HCT116 (cell line): ENCODE measurements at regions not wholly inside any gene's neighbourhood (a gene's known extent, or its start where the extent isn't known, plus 50 kb on each side); places are given as distances from the start of the nearest gene placed in this dataset.

Source experiments
- ATAC-seq: fragments of 200-7000 bp; cut with Tn5 transposase; 2 replicates; pipeline ENCODE4 v1.9.1; 2020; ENCODE audit warnings: mild to moderate bottlenecking, moderate library complexity
- BruUV-seq: library from RNA; stranded (reverse); fragments of 400-500 nt; replicated peaks from 2 replicates; lab custom pipeline; 2021; lab: Mats Ljungman, UMichigan
- CTCF ChIA-PET: fragments of 300-600 bp; sonication (Branson Sonifier 250); formaldehyde crosslinking; loops from one replicate; lab custom pipeline; 2021; ENCODE audit warnings: antibody characterized with exemption; lab: Charles Lee
- POLR2A ChIA-PET: fragments of 300-600, 350-600 bp; sonication (Branson Sonifier 250); formaldehyde crosslinking; loops from one replicate; lab custom pipeline; 2021; ENCODE audit warnings: antibody characterized with exemption; lab: Charles Lee
- RAD21 ChIA-PET, 2 experiments: fragments of 300-600 bp; sonication (Branson Sonifier 250); formaldehyde crosslinking; loops; one replicate each; lab custom pipeline; 2023; ENCODE audit warnings: low total read pairs in 2 of 2; ENCODE audit not compliant: uncharacterized antibody in 2 of 2, unreplicated experiment in 2 of 2, low non-redundant PET in 1 of 2; lab: Charles Lee
- DNase-seq: peaks from one replicate; pipeline ENCODE4 v3.0.0-alpha.2; 2010; ENCODE audit warnings: low read depth, low spot score
- H2AFZ ChIP-seq: fragments of 200-600 bp; shearing (Covaris generic), sonication (generic); 2 replicates; pipeline ENCODE4 v1.6.1; 2017; ENCODE audit warnings: low read depth, mixed run types, mixed read lengths, antibody characterized with exemption, low read length; ENCODE audit not compliant: poor library complexity, severe bottlenecking
- H3K27ac ChIP-seq: 2 replicates; pipeline ENCODE4 v1.5.1; 2012; ENCODE audit warnings: low read depth, low read length
- H3K27me3 ChIP-seq: fragments of 200-600 bp; sonication (generic); 2 replicates; pipeline ENCODE4 v1.6.1; 2016; ENCODE audit warnings: mixed run types, low read length, mixed read lengths; ENCODE audit not compliant: insufficient read depth
- H3K36me3 ChIP-seq, 2 experiments: fragments of 200-500 bp in 1 of 2; fragments of 200-600 bp in 1 of 2; sonication (Bioruptor generic) in 1 of 2; sonication (generic) in 1 of 2; 2 replicates each; pipeline versions ENCODE4 v1.5.1 to v1.6.1; 2014 to 2016; ENCODE audit warnings: low read length in 2 of 2, inconsistent platforms in 1 of 2, mixed read lengths in 1 of 2, mixed run types in 1 of 2; ENCODE audit not compliant: insufficient read depth in 2 of 2, control insufficient read depth in 1 of 2
- H3K4me1 ChIP-seq, 2 experiments: fragments of 200-600 bp in 1 of 2; sonication (generic) in 1 of 2; 2 replicates each; pipeline versions ENCODE4 v1.5.1 to v1.6.1; 2012 to 2017; ENCODE audit warnings: low read length in 2 of 2, inconsistent platforms in 1 of 2, mild to moderate bottlenecking in 1 of 2, mixed read lengths in 1 of 2, mixed run types in 1 of 2, moderate library complexity in 1 of 2; ENCODE audit not compliant: insufficient read depth in 2 of 2, control insufficient read depth in 1 of 2
- H3K4me2 ChIP-seq: fragments of 200-600 bp; sonication (generic); 2 replicates; pipeline ENCODE4 v1.6.1; 2017; ENCODE audit warnings: mixed run types, low read length, mixed read lengths
- H3K4me3 ChIP-seq, 2 experiments: fragments of 200-600 bp in 1 of 2; sonication (generic) in 1 of 2; replicated peaks in 1 of 2; 2 replicates each; pipeline ENCODE4 v1.5.1; 2011 to 2016; ENCODE audit warnings: low read length in 2 of 2, control low read depth in 1 of 2, low read depth in 1 of 2, mild to moderate bottlenecking in 1 of 2, mixed read lengths in 1 of 2, mixed run types in 1 of 2
- H3K79me2 ChIP-seq: fragments of 200-600 bp; sonication (generic); 2 replicates; pipeline ENCODE4 v1.6.1; 2017; ENCODE audit warnings: mild to moderate bottlenecking, mixed run types, low read length, moderate library complexity, mixed read lengths; ENCODE audit not compliant: insufficient read depth
- H3K9ac ChIP-seq: fragments of 200-600 bp; sonication (generic); 2 replicates; pipeline ENCODE4 v1.6.1; 2016; ENCODE audit warnings: low read length, mixed read lengths
- H3K9me2 ChIP-seq: fragments of 200-600 bp; sonication (generic), shearing (Covaris generic); 2 replicates; pipeline ENCODE4 v1.6.1; 2017; ENCODE audit warnings: mixed run types, mild to moderate bottlenecking, moderate library complexity; ENCODE audit not compliant: insufficient read depth
- H3K9me3 ChIP-seq, 2 experiments: fragments of 200-500 bp in 1 of 2; fragments of 200-600 bp in 1 of 2; sonication (Bioruptor generic) in 1 of 2; sonication (generic) in 1 of 2; 2 replicates each; pipeline ENCODE4 v1.6.1; 2014 to 2017; ENCODE audit warnings: low read length in 2 of 2, mixed read lengths in 2 of 2, inconsistent platforms in 1 of 2, low read depth in 1 of 2, mild to moderate bottlenecking in 1 of 2, mixed run types in 1 of 2, moderate library complexity in 1 of 2; ENCODE audit not compliant: control insufficient read depth in 1 of 2, insufficient read depth in 1 of 2
- H4K20me1 ChIP-seq: fragments of 200-600 bp; sonication (generic), shearing (Covaris generic); 2 replicates; pipeline ENCODE4 v1.6.1; 2017; ENCODE audit warnings: mixed run types, mild to moderate bottlenecking, moderate library complexity; ENCODE audit not compliant: insufficient read depth
- CBX3 ChIP-seq: IDR thresholded peaks from 2 replicates; pipeline ENCODE4 v1.6.1; 2012; ENCODE audit warnings: low read depth
- FOSL1 ChIP-seq: IDR thresholded peaks from 2 replicates; pipeline ENCODE4 v1.6.1; 2012; ENCODE audit warnings: low read depth
- SP1 ChIP-seq: IDR thresholded peaks from 2 replicates; pipeline ENCODE4 v1.6.1; 2012; ENCODE audit warnings: low read depth
- YY1 ChIP-seq: IDR thresholded peaks from 2 replicates; pipeline ENCODE4 v1.6.1; 2011; ENCODE audit warnings: low read length, low read depth, moderate library complexity, mild to moderate bottlenecking; ENCODE audit not compliant: insufficient replicate concordance; ENCODE audit errors: extremely low read depth
- ZFX ChIP-seq: fragments of 450-650 bp; IDR thresholded peaks from 2 replicates; pipeline ENCODE4 v1.6.1; 2017
- ZNF274 ChIP-seq: fragments of 200-500 bp; sonication (Bioruptor generic); IDR thresholded peaks from 2 replicates; pipeline ENCODE4 v1.6.1; 2014; ENCODE audit warnings: mild to moderate bottlenecking, low read depth, low read length, inconsistent platforms
- intact Hi-C: fragments of 100-400 bp; cut with micrococcal nuclease; formaldehyde crosslinking; loops from 2 replicates; pipeline ENCODE4 v1.10.0; 2022
- TF ChIP-seq, protein P1 (sequence below), 3 experiments: fragments of 200-600 bp in 1 of 3; sonication (generic) in 1 of 3; IDR thresholded peaks in 2 of 3; conservative IDR thresholded peaks in 1 of 3; 2 replicates each; pipeline ENCODE4 v1.5.1; 2012 to 2017; ENCODE audit warnings: low read depth in 2 of 3, low read length in 2 of 3, antibody characterized with exemption in 1 of 3, borderline replicate concordance in 1 of 3, control low read depth in 1 of 3, mild to moderate bottlenecking in 1 of 3, mixed read lengths in 1 of 3, mixed run types in 1 of 3, moderate library complexity in 1 of 3; ENCODE audit not compliant: insufficient read depth in 1 of 3
- TF ChIP-seq, protein P2 (sequence below): IDR thresholded peaks from 2 replicates; pipeline ENCODE4 v1.6.1; 2012; ENCODE audit warnings: low read depth

GRCh38 chr14:81989211-81989610 is 455.6 kb upstream of the SEL1L start:
- Histone ChIP-seq H4K20me1 (no peaks in the 10 kb centered on the region), H3K9me3 (peaks cover 0 to 8% of the 10 kb centered on the region in 2 experiments; a peak in 2 of 4 replicates), H3K27me3 (no peaks in the 10 kb centered on the region), H2AFZ (no peak overlapping the region), H3K9me2 (no peaks in the 10 kb centered on the region), H3K27ac (no peak overlapping the region), H3K4me3 (no peak overlapping the region), H3K36me3 (no peaks in the 10 kb centered on the region), H3K4me2 (no peak overlapping the region), H3K9ac (no peak overlapping the region), H3K4me1 (no peaks in the 10 kb centered on the region), H3K79me2 (no peaks in the 10 kb centered on the region)
- intact Hi-C loops, result no loop called here
- no peak for ATAC-seq
- DNase-seq, result no peak
- BruUV-seq, result no TSS peak
- CTCF ChIA-PET, result no interaction called here
- POLR2A ChIA-PET, result no interaction called here
- TF ChIP-seq, protein P1, sequence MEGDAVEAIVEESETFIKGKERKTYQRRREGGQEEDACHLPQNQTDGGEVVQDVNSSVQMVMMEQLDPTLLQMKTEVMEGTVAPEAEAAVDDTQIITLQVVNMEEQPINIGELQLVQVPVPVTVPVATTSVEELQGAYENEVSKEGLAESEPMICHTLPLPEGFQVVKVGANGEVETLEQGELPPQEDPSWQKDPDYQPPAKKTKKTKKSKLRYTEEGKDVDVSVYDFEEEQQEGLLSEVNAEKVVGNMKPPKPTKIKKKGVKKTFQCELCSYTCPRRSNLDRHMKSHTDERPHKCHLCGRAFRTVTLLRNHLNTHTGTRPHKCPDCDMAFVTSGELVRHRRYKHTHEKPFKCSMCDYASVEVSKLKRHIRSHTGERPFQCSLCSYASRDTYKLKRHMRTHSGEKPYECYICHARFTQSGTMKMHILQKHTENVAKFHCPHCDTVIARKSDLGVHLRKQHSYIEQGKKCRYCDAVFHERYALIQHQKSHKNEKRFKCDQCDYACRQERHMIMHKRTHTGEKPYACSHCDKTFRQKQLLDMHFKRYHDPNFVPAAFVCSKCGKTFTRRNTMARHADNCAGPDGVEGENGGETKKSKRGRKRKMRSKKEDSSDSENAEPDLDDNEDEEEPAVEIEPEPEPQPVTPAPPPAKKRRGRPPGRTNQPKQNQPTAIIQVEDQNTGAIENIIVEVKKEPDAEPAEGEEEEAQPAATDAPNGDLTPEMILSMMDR (IDR thresholded peaks at IDR 0.05 in 2 of 3, conservative IDR thresholded peaks at IDR 0.05 in 1 of 3; ENCODE audit: borderline replicate concordance in 1 of 3, insufficient read depth in 1 of 3, low read depth in 2 of 3, low read length in 2 of 3), result no peak
- TF ChIP-seq YY1, result no peak
- no peak for TF ChIP-seq SP1
- no peak for TF ChIP-seq CBX3
- no peak for TF ChIP-seq ZFX
- TF ChIP-seq, protein P2, sequence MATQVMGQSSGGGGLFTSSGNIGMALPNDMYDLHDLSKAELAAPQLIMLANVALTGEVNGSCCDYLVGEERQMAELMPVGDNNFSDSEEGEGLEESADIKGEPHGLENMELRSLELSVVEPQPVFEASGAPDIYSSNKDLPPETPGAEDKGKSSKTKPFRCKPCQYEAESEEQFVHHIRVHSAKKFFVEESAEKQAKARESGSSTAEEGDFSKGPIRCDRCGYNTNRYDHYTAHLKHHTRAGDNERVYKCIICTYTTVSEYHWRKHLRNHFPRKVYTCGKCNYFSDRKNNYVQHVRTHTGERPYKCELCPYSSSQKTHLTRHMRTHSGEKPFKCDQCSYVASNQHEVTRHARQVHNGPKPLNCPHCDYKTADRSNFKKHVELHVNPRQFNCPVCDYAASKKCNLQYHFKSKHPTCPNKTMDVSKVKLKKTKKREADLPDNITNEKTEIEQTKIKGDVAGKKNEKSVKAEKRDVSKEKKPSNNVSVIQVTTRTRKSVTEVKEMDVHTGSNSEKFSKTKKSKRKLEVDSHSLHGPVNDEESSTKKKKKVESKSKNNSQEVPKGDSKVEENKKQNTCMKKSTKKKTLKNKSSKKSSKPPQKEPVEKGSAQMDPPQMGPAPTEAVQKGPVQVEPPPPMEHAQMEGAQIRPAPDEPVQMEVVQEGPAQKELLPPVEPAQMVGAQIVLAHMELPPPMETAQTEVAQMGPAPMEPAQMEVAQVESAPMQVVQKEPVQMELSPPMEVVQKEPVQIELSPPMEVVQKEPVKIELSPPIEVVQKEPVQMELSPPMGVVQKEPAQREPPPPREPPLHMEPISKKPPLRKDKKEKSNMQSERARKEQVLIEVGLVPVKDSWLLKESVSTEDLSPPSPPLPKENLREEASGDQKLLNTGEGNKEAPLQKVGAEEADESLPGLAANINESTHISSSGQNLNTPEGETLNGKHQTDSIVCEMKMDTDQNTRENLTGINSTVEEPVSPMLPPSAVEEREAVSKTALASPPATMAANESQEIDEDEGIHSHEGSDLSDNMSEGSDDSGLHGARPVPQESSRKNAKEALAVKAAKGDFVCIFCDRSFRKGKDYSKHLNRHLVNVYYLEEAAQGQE, result no peak
- TF ChIP-seq FOSL1, result no peak
- TF ChIP-seq ZNF274, result no peak
- RAD21 ChIA-PET, result no interaction called here
